SK-N-SH treated with all-trans-retinoic acid at 6 μM for 48 hours (cell line): ENCODE measurements at regions not wholly inside any gene's neighbourhood (a gene's known extent, or its start where the extent isn't known, plus 50 kb on each side); places are given as distances from the start of the nearest gene placed in this dataset.

Experiments used
- ISL1 ChIP-seq: fragments of 250-450 bp; sonication (Bioruptor Pico); IDR thresholded peaks from 2 replicates; pipeline ENCODE4 v2.1.2; 2022; ENCODE audit warnings: mild to moderate bottlenecking, moderate library complexity
- TF ChIP-seq, protein P1 (sequence below): fragments of 250-450 bp; sonication (Bioruptor Pico); IDR thresholded peaks from 2 replicates; pipeline ENCODE4 v1.5.1; 2021; ENCODE audit warnings: mild to moderate bottlenecking, moderate library complexity
- TF ChIP-seq, protein P2 (sequence below): fragments of 250-450 bp; sonication (Bioruptor Pico); IDR thresholded peaks from 2 replicates; pipeline ENCODE4 v1.5.0; 2020; ENCODE audit warnings: mild to moderate bottlenecking, moderate library complexity

DNA sequence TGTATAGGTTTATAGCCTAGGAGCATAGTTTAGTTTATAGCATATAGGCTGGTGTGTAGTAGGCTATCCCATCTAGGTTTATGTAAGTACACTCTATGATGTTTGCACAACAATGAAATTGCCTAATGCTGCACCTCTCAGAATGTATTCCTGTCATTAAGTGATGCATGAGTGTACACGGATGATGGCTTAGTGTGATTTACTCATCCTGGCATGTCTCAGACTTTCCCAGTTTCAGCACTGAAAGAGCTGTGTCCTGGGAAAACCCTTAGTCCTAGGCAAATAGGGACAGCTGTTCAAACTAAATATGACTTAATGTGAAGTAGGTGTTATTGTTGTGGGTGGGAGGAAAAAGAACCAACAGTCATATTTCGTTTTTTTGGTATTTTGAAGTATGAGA, 264.9 kb upstream of the MAGEB18 start:
- TF ChIP-seq, protein P1, sequence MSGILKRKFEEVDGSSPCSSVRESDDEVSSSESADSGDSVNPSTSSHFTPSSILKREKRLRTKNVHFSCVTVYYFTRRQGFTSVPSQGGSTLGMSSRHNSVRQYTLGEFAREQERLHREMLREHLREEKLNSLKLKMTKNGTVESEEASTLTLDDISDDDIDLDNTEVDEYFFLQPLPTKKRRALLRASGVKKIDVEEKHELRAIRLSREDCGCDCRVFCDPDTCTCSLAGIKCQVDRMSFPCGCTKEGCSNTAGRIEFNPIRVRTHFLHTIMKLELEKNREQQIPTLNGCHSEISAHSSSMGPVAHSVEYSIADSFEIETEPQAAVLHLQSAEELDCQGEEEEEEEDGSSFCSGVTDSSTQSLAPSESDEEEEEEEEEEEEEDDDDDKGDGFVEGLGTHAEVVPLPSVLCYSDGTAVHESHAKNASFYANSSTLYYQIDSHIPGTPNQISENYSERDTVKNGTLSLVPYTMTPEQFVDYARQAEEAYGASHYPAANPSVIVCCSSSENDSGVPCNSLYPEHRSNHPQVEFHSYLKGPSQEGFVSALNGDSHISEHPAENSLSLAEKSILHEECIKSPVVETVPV (CRISPR knock-in tag), result no peak
- TF ChIP-seq ISL1 (CRISPR knock-in tag), result no peak
- TF ChIP-seq, protein P2, sequence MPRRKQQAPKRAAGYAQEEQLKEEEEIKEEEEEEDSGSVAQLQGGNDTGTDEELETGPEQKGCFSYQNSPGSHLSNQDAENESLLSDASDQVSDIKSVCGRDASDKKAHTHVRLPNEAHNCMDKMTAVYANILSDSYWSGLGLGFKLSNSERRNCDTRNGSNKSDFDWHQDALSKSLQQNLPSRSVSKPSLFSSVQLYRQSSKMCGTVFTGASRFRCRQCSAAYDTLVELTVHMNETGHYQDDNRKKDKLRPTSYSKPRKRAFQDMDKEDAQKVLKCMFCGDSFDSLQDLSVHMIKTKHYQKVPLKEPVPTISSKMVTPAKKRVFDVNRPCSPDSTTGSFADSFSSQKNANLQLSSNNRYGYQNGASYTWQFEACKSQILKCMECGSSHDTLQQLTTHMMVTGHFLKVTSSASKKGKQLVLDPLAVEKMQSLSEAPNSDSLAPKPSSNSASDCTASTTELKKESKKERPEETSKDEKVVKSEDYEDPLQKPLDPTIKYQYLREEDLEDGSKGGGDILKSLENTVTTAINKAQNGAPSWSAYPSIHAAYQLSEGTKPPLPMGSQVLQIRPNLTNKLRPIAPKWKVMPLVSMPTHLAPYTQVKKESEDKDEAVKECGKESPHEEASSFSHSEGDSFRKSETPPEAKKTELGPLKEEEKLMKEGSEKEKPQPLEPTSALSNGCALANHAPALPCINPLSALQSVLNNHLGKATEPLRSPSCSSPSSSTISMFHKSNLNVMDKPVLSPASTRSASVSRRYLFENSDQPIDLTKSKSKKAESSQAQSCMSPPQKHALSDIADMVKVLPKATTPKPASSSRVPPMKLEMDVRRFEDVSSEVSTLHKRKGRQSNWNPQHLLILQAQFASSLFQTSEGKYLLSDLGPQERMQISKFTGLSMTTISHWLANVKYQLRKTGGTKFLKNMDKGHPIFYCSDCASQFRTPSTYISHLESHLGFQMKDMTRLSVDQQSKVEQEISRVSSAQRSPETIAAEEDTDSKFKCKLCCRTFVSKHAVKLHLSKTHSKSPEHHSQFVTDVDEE, result no peak
